ENCODE measurements at regions not wholly inside any gene's neighbourhood (a gene's known extent, or its start where the extent isn't known, plus 50 kb on each side); places are given as distances from the start of the nearest gene placed in this dataset.

DNA sequence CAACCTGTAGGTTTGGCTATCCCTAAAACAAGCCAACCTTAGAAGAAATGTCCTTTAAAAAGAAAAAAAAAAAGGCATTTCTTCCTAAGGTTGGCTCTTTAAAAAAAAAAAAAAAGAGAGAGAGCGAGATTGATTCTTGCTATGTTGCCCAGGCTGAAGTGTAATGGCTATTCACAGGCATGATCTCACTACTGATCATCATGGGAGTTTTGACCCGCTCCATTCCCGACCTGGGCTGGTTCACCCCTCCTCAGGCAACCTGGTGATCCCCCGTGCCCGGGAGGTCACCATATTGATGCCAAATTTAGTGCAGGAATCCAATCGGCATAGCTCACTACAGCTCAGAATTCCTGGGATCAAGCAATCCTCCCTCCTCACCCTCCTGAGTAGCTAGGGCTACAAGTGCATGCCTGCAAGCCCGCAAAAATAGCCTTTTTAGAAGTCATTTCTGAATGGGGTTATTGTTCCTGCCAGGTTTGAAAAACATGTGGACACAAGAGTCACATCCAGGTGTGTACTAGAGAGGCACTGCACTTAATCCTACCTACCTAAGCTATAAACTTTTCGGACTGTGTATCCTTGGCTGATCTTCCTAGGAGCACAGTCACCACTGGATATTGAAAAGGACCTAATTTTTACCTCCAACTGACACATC is 61.4 kb upstream of the ZCCHC13 start:
- TF ChIP-seq RAD21 (IDR thresholded peaks at IDR 0.05; ENCODE audit: low read length) (no peak), NFIC (IDR thresholded peaks at IDR 0.05; ENCODE audit: borderline replicate concordance) (no peak), POLR2AphosphoS5 (IDR thresholded peaks at IDR 0.05; ENCODE audit: low read depth, low read length) (no peak), CTCF (IDR thresholded peaks at IDR 0.05) (no peak), EP300 (IDR thresholded peaks at IDR 0.05; ENCODE audit: borderline replicate concordance in 1 of 2, low read depth in 1 of 2, low read length in 1 of 2) (no peak), ELF1 (IDR thresholded peaks at IDR 0.05) (no peak), CHD2 (IDR thresholded peaks at IDR 0.05; ENCODE audit: low read length, partially characterized antibody) (no peak), RCOR1 (IDR thresholded peaks at IDR 0.05; ENCODE audit: low read length) (no peak), GABPA (IDR thresholded peaks at IDR 0.05; ENCODE audit: low read depth) (no peak), FOXM1 (IDR thresholded peaks at IDR 0.05; ENCODE audit: low read depth) (no peak), RXRA (IDR thresholded peaks at IDR 0.05; ENCODE audit: borderline replicate concordance, low read depth) (no peak), YY1 (IDR thresholded peaks at IDR 0.05; ENCODE audit: low read depth) (no peak)
- TF ChIP-seq, protein P1, sequence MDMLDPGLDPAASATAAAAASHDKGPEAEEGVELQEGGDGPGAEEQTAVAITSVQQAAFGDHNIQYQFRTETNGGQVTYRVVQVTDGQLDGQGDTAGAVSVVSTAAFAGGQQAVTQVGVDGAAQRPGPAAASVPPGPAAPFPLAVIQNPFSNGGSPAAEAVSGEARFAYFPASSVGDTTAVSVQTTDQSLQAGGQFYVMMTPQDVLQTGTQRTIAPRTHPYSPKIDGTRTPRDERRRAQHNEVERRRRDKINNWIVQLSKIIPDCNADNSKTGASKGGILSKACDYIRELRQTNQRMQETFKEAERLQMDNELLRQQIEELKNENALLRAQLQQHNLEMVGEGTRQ (IDR thresholded peaks at IDR 0.05; ENCODE audit: borderline replicate concordance, low read depth, low read length) = no peak
- TF ChIP-seq, protein P2, sequence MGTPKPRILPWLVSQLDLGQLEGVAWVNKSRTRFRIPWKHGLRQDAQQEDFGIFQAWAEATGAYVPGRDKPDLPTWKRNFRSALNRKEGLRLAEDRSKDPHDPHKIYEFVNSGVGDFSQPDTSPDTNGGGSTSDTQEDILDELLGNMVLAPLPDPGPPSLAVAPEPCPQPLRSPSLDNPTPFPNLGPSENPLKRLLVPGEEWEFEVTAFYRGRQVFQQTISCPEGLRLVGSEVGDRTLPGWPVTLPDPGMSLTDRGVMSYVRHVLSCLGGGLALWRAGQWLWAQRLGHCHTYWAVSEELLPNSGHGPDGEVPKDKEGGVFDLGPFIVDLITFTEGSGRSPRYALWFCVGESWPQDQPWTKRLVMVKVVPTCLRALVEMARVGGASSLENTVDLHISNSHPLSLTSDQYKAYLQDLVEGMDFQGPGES (IDR thresholded peaks at IDR 0.05; ENCODE audit: low read depth, low read length) = no peak

All from SK-N-SH (cell line).